WERI-Rb-1 (cell line): ENCODE measurements at regions not wholly inside any gene's neighbourhood (a gene's known extent, or its start where the extent isn't known, plus 50 kb on each side); places are given as distances from the start of the nearest gene placed in this dataset.

ENCODE experiments used
- DNase-seq: peaks from one replicate; pipeline ENCODE4 v3.0.0-alpha.2; 2020
- H3K27ac ChIP-seq: fragments of 250-450 bp; sonication (Bioruptor Pico); 2 replicates; pipeline ENCODE4 v1.5.1; 2020; ENCODE audit warnings: mild to moderate bottlenecking, moderate library complexity
- H3K27me3 ChIP-seq: fragments of 250-450 bp; sonication (Bioruptor Pico); 2 replicates; pipeline ENCODE4 v1.5.1; 2021; ENCODE audit warnings: mild to moderate bottlenecking, low read depth, moderate library complexity; ENCODE audit not compliant: insufficient read depth, severe bottlenecking
- H3K36me3 ChIP-seq: fragments of 250-450 bp; sonication (Bioruptor Pico); 2 replicates; pipeline ENCODE4 v1.5.1; 2020; ENCODE audit warnings: mild to moderate bottlenecking, moderate library complexity
- H3K4me3 ChIP-seq: 2 replicates; pipeline ENCODE4 v1.5.1; 2011; ENCODE audit warnings: low read depth, mild to moderate bottlenecking, control low read depth, low read length
- H3K9me3 ChIP-seq: fragments of 250-450 bp; sonication (Bioruptor Pico); 2 replicates; pipeline ENCODE4 v1.5.1; 2021; ENCODE audit warnings: mild to moderate bottlenecking, moderate library complexity; ENCODE audit not compliant: severe bottlenecking
- CTCF ChIP-seq: IDR thresholded peaks from 2 replicates; pipeline ENCODE4 v1.5.1; 2011; ENCODE audit warnings: low read depth, mild to moderate bottlenecking, control low read depth, inconsistent platforms, low read length

GRCh38 chr2:82498777-82499443 lies 1960.2 kb downstream of the SUCLG1 start:
- H3K9me3 ChIP-seq: peaks cover 3% of the 10 kb centered on the region
- H3K27me3 ChIP-seq: no peaks in the 10 kb centered on the region
- H3K4me3 ChIP-seq: no peak overlapping the region
- H3K36me3 ChIP-seq: no peaks in the 10 kb centered on the region
- DNase-seq: no peak
- TF ChIP-seq CTCF: no peak
- no peak overlapping the region for H3K27ac ChIP-seq

- H3K4me3 ChIP-seq: no peak overlapping the region
- no peaks in the 10 kb centered on the region for H3K9me3 ChIP-seq
- H3K27me3 ChIP-seq: no peaks in the 10 kb centered on the region
- no peak for DNase-seq
- TF ChIP-seq CTCF: no peak
- no peaks in the 10 kb centered on the region for H3K36me3 ChIP-seq
- H3K27ac ChIP-seq: no peak overlapping the region
Observed at GRCh38 chr2:82494739-82495138, 1964.3 kb downstream of the SUCLG1 start.

GRCh38 chr2:82491591-82491990 lies 1967.5 kb downstream of the SUCLG1 start:
- Histone ChIP-seq H3K9me3 (no peaks in the 10 kb centered on the region), H3K4me3 (no peak overlapping the region), H3K36me3 (no peaks in the 10 kb centered on the region), H3K27ac (no peak overlapping the region), H3K27me3 (no peaks in the 10 kb centered on the region)
- no peak for DNase-seq
- no peak for TF ChIP-seq CTCF

- no peak overlapping the region for H3K4me3 ChIP-seq
- DNase-seq: no peak
- no peak for TF ChIP-seq CTCF
- no peaks in the 10 kb centered on the region for H3K9me3 ChIP-seq
- no peaks in the 10 kb centered on the region for H3K27me3 ChIP-seq
- H3K27ac ChIP-seq: no peak overlapping the region
- no peaks in the 10 kb centered on the region for H3K36me3 ChIP-seq
Observed at GRCh38 chr2:82487354-82487753, 1971.7 kb downstream of the SUCLG1 start.

DNA sequence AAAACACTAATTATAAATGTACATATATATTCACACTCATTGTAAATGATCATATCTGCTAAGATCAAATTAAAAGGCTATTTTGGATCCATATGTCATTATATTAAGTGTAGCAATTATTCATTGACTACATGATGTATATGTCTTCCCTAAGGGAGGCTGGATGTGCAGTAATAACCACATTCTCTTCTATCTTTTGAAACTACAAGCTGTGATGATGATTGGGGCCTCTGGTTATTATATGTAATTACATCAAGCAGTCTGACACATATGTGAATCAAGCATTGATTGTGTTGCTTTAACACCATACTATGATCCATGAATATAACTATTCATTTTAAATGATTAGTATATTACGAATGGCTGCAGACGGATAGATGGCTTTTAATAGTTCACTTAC lies 1973.4 kb downstream of the SUCLG1 start:
- H3K27me3 ChIP-seq: no peaks in the 10 kb centered on the region
- TF ChIP-seq CTCF: no peak
- H3K9me3 ChIP-seq: no peaks in the 10 kb centered on the region
- DNase-seq: no peak
- H3K27ac ChIP-seq: no peak overlapping the region
- H3K4me3 ChIP-seq: no peak overlapping the region
- H3K36me3 ChIP-seq: no peaks in the 10 kb centered on the region

GRCh38 chr2:82481207-82481606 lies 1977.9 kb downstream of the SUCLG1 start:
- no peaks in the 10 kb centered on the region for H3K27me3 ChIP-seq
- no peak for TF ChIP-seq CTCF
- no peaks in the 10 kb centered on the region for H3K9me3 ChIP-seq
- no peak overlapping the region for H3K27ac ChIP-seq
- DNase-seq: no peak
- H3K4me3 ChIP-seq: no peak overlapping the region
- no peaks in the 10 kb centered on the region for H3K36me3 ChIP-seq
